PC-9 (cell line): ENCODE measurements at regions not wholly inside any gene's neighbourhood (a gene's known extent, or its start where the extent isn't known, plus 50 kb on each side); places are given as distances from the start of the nearest gene placed in this dataset.

Experiments used
- BruUV-seq: library from RNA; stranded (reverse); fragments of 400-500 nt; replicated peaks from 2 replicates; lab custom pipeline; 2021; lab: Mats Ljungman, UMichigan
- CTCF ChIA-PET: fragments of 300-600 bp; sonication (Branson Sonifier 250); formaldehyde crosslinking; loops from one replicate; lab custom pipeline; 2022; ENCODE audit warnings: antibody characterized with exemption; lab: Charles Lee
- POLR2A ChIA-PET: fragments of 300-600 bp; sonication (Branson Sonifier 250); formaldehyde crosslinking; loops from one replicate; lab custom pipeline; 2022; ENCODE audit warnings: antibody characterized with exemption; ENCODE audit not compliant: unreplicated experiment; lab: Charles Lee
- DNase-seq, 2 experiments: peaks; one replicate each; pipeline versions ENCODE4 v3.0.0 to v3.0.0-alpha.2; 2015 to 2022; ENCODE audit warnings: mixed read lengths in 1 of 2
- H2AFZ ChIP-seq: fragments of 200-600 bp; sonication (generic); 2 replicates; pipeline ENCODE4 v1.8.1; 2017; ENCODE audit warnings: antibody characterized with exemption
- H3F3A ChIP-seq: fragments of 200-600 bp; sonication (generic); 2 replicates; pipeline ENCODE4 v1.8.1; 2017; ENCODE audit warnings: antibody characterized with exemption, mild to moderate bottlenecking, low read depth; ENCODE audit not compliant: insufficient read depth
- H3K27ac ChIP-seq: fragments of 200-600 bp; sonication (generic); 2 replicates; pipeline ENCODE4 v1.6.1; 2016; ENCODE audit warnings: mixed run types
- H3K27me3 ChIP-seq: fragments of 200-600 bp; sonication (generic); 2 replicates; pipeline ENCODE4 v1.6.1; 2016; ENCODE audit warnings: low read depth, mixed run types; ENCODE audit not compliant: insufficient read depth
- H3K36me3 ChIP-seq: fragments of 200-600 bp; sonication (generic); 2 replicates; pipeline ENCODE4 v1.6.1; 2016; ENCODE audit warnings: low read depth, mixed run types
- H3K4me1 ChIP-seq: fragments of 200-600 bp; sonication (generic); replicated peaks from 2 replicates; pipeline ENCODE4 v1.6.1; 2016; ENCODE audit warnings: mixed run types; ENCODE audit not compliant: insufficient read depth
- H3K4me2 ChIP-seq: fragments of 200-600 bp; sonication (generic); 2 replicates; pipeline ENCODE4 v1.6.1; 2017; ENCODE audit warnings: mixed run types
- H3K4me3 ChIP-seq: fragments of 200-600 bp; sonication (generic); 2 replicates; pipeline ENCODE4 v1.6.1; 2016; ENCODE audit warnings: mixed run types
- H3K79me2 ChIP-seq: fragments of 200-600 bp; sonication (generic); 2 replicates; pipeline ENCODE4 v1.6.1; 2017; ENCODE audit warnings: low read depth, mixed run types
- H3K9me2 ChIP-seq: fragments of 200-600 bp; sonication (generic); 2 replicates; pipeline ENCODE4 v1.8.1; 2017; ENCODE audit warnings: mild to moderate bottlenecking; ENCODE audit not compliant: insufficient read depth
- H3K9me3 ChIP-seq: fragments of 200-600 bp; sonication (generic); 2 replicates; pipeline ENCODE4 v1.8.1; 2016; ENCODE audit warnings: low read depth; ENCODE audit not compliant: insufficient read depth
- H4K20me1 ChIP-seq: fragments of 200-600 bp; sonication (generic); 2 replicates; pipeline ENCODE4 v1.8.1; 2017; ENCODE audit not compliant: insufficient read depth
- EZH2 ChIP-seq: fragments of 200-600 bp; sonication (generic); IDR thresholded peaks from 2 replicates; pipeline ENCODE4 v1.8.0; 2017; ENCODE audit warnings: antibody characterized with exemption, low read depth
- intact Hi-C: fragments of 100-400 bp; cut with micrococcal nuclease; formaldehyde crosslinking; loops from one replicate; pipeline ENCODE4 v1.10.0; 2022; ENCODE audit not compliant: unreplicated experiment
- TF ChIP-seq, protein P1 (sequence below): fragments of 200-600 bp; sonication (generic); conservative IDR thresholded peaks from 2 replicates; pipeline ENCODE4 v1.6.1; 2017; ENCODE audit warnings: mixed run types, antibody characterized with exemption, mild to moderate bottlenecking, moderate library complexity

DNA sequence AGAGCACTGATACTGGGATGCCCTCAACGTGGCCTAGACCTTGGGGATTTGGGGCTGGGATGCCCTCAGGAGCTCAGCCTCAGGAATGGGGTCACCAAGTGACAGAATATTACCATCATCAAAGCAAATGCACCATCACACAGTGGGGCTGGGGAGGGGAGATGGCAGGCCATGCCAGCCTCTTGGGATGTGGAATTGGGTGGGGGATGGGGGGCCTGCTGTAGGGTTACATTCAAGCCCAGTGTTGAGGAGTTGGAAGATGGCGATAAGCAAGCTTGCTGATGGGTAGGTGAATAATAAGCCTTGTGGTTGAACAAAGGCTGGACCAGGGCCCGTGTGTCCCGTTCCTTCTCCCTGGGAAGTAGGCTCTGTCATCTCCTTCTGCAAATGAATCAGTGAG is 69.1 kb upstream of the GPR12 start:
- no peaks in the 10 kb centered on the region for H3K4me1 ChIP-seq
- H3K4me3 ChIP-seq, result no peak overlapping the region
- peaks cover 84% of the 10 kb centered on the region for H3K27me3 ChIP-seq
- H3K9me2 ChIP-seq, result no peaks in the 10 kb centered on the region
- no peak overlapping the region for H3K27ac ChIP-seq
- no peaks in the 10 kb centered on the region; the same call in none of the 2 replicates for H4K20me1 ChIP-seq
- H3K36me3 ChIP-seq, result no peaks in the 10 kb centered on the region
- ChIA-PET POLR2A (no interaction called here), CTCF (no interaction called here)
- H3K79me2 ChIP-seq, result no peaks in the 10 kb centered on the region
- no peak for DNase-seq
- no TSS peak for BruUV-seq
- H2AFZ ChIP-seq, result no peak overlapping the region
- intact Hi-C loops, result no loop called here
- no peak overlapping the region for H3K4me2 ChIP-seq
- no peaks in the 10 kb centered on the region for H3K9me3 ChIP-seq
- TF ChIP-seq EZH2, result no peak
- TF ChIP-seq, protein P1, sequence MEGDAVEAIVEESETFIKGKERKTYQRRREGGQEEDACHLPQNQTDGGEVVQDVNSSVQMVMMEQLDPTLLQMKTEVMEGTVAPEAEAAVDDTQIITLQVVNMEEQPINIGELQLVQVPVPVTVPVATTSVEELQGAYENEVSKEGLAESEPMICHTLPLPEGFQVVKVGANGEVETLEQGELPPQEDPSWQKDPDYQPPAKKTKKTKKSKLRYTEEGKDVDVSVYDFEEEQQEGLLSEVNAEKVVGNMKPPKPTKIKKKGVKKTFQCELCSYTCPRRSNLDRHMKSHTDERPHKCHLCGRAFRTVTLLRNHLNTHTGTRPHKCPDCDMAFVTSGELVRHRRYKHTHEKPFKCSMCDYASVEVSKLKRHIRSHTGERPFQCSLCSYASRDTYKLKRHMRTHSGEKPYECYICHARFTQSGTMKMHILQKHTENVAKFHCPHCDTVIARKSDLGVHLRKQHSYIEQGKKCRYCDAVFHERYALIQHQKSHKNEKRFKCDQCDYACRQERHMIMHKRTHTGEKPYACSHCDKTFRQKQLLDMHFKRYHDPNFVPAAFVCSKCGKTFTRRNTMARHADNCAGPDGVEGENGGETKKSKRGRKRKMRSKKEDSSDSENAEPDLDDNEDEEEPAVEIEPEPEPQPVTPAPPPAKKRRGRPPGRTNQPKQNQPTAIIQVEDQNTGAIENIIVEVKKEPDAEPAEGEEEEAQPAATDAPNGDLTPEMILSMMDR, result no peak
- no peaks in the 10 kb centered on the region for H3F3A ChIP-seq

DNA sequence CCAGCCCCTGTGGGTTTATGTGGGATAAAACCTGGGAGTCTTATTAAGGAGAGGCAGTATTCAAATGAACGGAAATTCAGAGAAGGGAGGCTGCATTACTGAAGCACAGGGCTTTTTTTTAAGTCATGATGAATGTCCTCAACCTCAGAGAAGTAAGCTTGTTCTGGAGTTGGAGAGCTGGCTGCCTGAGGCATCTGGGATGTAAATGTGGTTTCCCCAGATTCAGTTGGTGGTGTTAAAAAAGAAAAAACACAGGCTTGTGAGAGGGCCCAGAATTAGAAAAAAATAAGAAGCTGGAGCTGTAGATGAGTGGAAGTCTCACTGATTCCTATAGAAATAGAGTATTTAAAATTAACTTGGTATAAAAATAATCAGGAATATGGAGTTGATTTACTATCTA is 64.0 kb upstream of the GPR12 start:
- peaks cover 84% of the 10 kb centered on the region for H3K27me3 ChIP-seq
- DNase-seq, result no peak
- ChIA-PET CTCF (no interaction called here), POLR2A (no interaction called here)
- TF ChIP-seq EZH2, result no peak
- TF ChIP-seq, protein P1, result no peak
- H3K4me2 ChIP-seq, result no peak overlapping the region
- intact Hi-C loops, result no loop called here
- no peaks in the 10 kb centered on the region; the same call in 1 of the 2 replicates for H4K20me1 ChIP-seq
- no peaks in the 10 kb centered on the region for H3K79me2 ChIP-seq
- no peaks in the 10 kb centered on the region for H3K4me1 ChIP-seq
- BruUV-seq, result no TSS peak
- no peak overlapping the region for H2AFZ ChIP-seq
- H3K9me3 ChIP-seq, result no peaks in the 10 kb centered on the region
- no peaks in the 10 kb centered on the region for H3K36me3 ChIP-seq
- H3K27ac ChIP-seq, result no peak overlapping the region
- H3K9me2 ChIP-seq, result no peaks in the 10 kb centered on the region
- H3K4me3 ChIP-seq, result no peak overlapping the region
- no peaks in the 10 kb centered on the region for H3F3A ChIP-seq

DNA sequence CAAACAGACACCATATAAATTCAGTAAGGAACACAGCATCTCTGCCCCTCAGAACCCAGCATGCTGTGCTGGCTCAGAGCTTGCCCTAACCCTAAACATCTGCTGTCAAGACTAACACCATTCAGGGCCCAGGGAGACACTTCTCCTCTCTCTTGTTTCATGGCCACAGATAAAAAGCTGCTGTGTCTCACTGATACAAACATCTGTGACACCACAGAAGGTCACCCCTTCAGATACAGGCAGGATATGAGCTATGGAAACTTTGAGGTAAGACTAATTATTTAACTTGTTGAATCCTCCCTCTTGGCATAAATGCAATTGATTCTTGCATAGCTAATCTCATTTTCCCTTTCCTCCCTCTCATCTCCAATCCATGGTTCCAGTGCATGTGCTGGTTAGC is 61.6 kb upstream of the GPR12 start:
- H3K79me2 ChIP-seq, result no peaks in the 10 kb centered on the region
- CTCF ChIA-PET, result no interaction called here
- H3K27me3 ChIP-seq, result peaks cover 80% of the 10 kb centered on the region
- H3F3A ChIP-seq, result no peaks in the 10 kb centered on the region
- H3K36me3 ChIP-seq, result no peaks in the 10 kb centered on the region
- POLR2A ChIA-PET, result no interaction called here
- H3K9me3 ChIP-seq, result no peaks in the 10 kb centered on the region
- no peaks in the 10 kb centered on the region for H3K4me1 ChIP-seq
- H3K9me2 ChIP-seq, result no peaks in the 10 kb centered on the region
- intact Hi-C loops, result no loop called here
- no peaks in the 10 kb centered on the region; the same call in 1 of the 2 replicates for H4K20me1 ChIP-seq
- TF ChIP-seq, protein P1, result no peak
- TF ChIP-seq EZH2, result no peak
- no peak for DNase-seq
- H3K4me2 ChIP-seq, result no peak overlapping the region
- no TSS peak for BruUV-seq
- H3K4me3 ChIP-seq, result no peak overlapping the region
- H2AFZ ChIP-seq, result no peak overlapping the region
- H3K27ac ChIP-seq, result no peak overlapping the region
